ENCODE measurements at regions not wholly inside any gene's neighbourhood (a gene's known extent, or its start where the extent isn't known, plus 50 kb on each side); places are given as distances from the start of the nearest gene placed in this dataset.

DNA sequence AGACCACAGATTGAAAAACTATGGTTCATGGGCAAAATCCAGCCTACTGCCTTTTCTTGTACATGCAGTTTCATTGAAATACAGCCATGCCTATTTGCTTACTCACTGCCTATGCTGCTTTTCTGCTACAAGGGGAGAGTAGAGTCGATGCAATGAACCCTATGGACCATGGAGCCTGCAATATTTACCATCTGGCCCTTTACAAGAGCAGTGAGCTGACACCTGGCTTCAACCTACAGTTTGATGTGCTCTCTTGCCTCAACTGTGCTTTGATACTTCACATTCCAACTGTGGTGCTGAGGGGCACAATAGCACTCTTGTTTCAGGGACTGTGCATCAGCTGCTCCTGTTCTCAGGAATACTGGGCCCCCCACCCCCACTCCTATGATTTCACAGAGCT, 239.5 kb upstream of the SORL1-AS1 start:
- TF ChIP-seq EZH2 (IDR thresholded peaks at IDR 0.05) (no peak), POLR2AphosphoS5 (IDR thresholded peaks at IDR 0.05; ENCODE audit: borderline replicate concordance, low read depth, low read length) (no peak), FOXP2 (optimal IDR thresholded peaks at IDR 0.05; ENCODE audit: control extremely low read depth, extremely low read length, insufficient read depth) (no peak)

Measured in SK-N-MC (cell line).